ENCODE measurements at regions not wholly inside any gene's neighbourhood (a gene's known extent, or its start where the extent isn't known, plus 50 kb on each side); places are given as distances from the start of the nearest gene placed in this dataset.
"Not testable (repeated sequence)": the region's sequence is repeated elsewhere in the genome, so short reads cannot be mapped to it uniquely, and the experiment has no call there.

GRCh38 chr2:209253544-209253943 lies 170.3 kb upstream of the MAP2 start:
- Histone ChIP-seq H3K36me3 (ENCODE audit: low read depth) (no peaks in the 10 kb centered on the region), H3K4me1 (ENCODE audit: insufficient read depth, poor library complexity, severe bottlenecking) (no peaks in the 10 kb centered on the region)
- no peak for TF ChIP-seq CTCF (IDR thresholded peaks at IDR 0.05; ENCODE audit: poor library complexity, severe bottlenecking)

GRCh38 chr2:209259767-209260166 lies 164.1 kb upstream of the MAP2 start:
- H3K27me3 ChIP-seq (ENCODE audit: insufficient read depth, poor library complexity, severe bottlenecking): no peaks in the 10 kb centered on the region
- no peak for TF ChIP-seq CTCF (IDR thresholded peaks at IDR 0.05; ENCODE audit: poor library complexity, severe bottlenecking)
- no peaks in the 10 kb centered on the region for H3K36me3 ChIP-seq (ENCODE audit: low read depth)
- H3K9me3 ChIP-seq (ENCODE audit: severe bottlenecking): no peaks in the 10 kb centered on the region
- DNase-seq (ENCODE audit: low spot score) (no peak), ATAC-seq (ENCODE audit: low read depth) (peak; percentile 54; the same call in 2 of the 3 replicates)
- no peaks in the 10 kb centered on the region for H3K4me1 ChIP-seq (ENCODE audit: insufficient read depth, poor library complexity, severe bottlenecking)
- H3K27ac ChIP-seq (ENCODE audit: poor library complexity, severe bottlenecking): no peak overlapping the region
- no peak overlapping the region for H3K4me3 ChIP-seq (ENCODE audit: severe bottlenecking)

More at GRCh38 chr2:209253544-209253943, 170.3 kb upstream of the MAP2 start:
- H3K27me3 ChIP-seq (ENCODE audit: insufficient read depth, poor library complexity, severe bottlenecking): no peaks in the 10 kb centered on the region
- H3K4me3 ChIP-seq (ENCODE audit: severe bottlenecking): no peak overlapping the region
- no peak for ATAC-seq (ENCODE audit: low read depth)
- H3K9me3 ChIP-seq (ENCODE audit: severe bottlenecking): no peaks in the 10 kb centered on the region
- DNase-seq (ENCODE audit: low spot score): no peak
- H3K27ac ChIP-seq (ENCODE audit: poor library complexity, severe bottlenecking): no peak overlapping the region

- H3K4me3 ChIP-seq (ENCODE audit: severe bottlenecking): no peak overlapping the region
- no peaks in the 10 kb centered on the region for H3K27me3 ChIP-seq (ENCODE audit: insufficient read depth, poor library complexity, severe bottlenecking)
- ATAC-seq (ENCODE audit: low read depth) (no peak), DNase-seq (ENCODE audit: low spot score) (no peak)
- no peaks in the 10 kb centered on the region for H3K9me3 ChIP-seq (ENCODE audit: severe bottlenecking)
- no peak overlapping the region for H3K27ac ChIP-seq (ENCODE audit: poor library complexity, severe bottlenecking)
- H3K4me1 ChIP-seq (ENCODE audit: insufficient read depth, poor library complexity, severe bottlenecking): no peaks in the 10 kb centered on the region
- no peak for TF ChIP-seq CTCF (IDR thresholded peaks at IDR 0.05; ENCODE audit: poor library complexity, severe bottlenecking)
- no peaks in the 10 kb centered on the region for H3K36me3 ChIP-seq (ENCODE audit: low read depth)
Measured at GRCh38 chr2:209260281-209260680, 163.6 kb upstream of the MAP2 start.

- not testable (repeated sequence) for H3K27ac ChIP-seq (ENCODE audit: poor library complexity, severe bottlenecking); H3K27me3 ChIP-seq (ENCODE audit: insufficient read depth, poor library complexity, severe bottlenecking); H3K4me3 ChIP-seq (ENCODE audit: severe bottlenecking); ATAC-seq (ENCODE audit: low read depth); H3K36me3 ChIP-seq (ENCODE audit: low read depth); H3K4me1 ChIP-seq (ENCODE audit: insufficient read depth, poor library complexity, severe bottlenecking); DNase-seq (ENCODE audit: low spot score); H3K9me3 ChIP-seq (ENCODE audit: severe bottlenecking)
Measured at GRCh38 chr2:209261366-209262053, 162.3 kb upstream of the MAP2 start.

GRCh38 chr2:209269024-209269423 lies 154.8 kb upstream of the MAP2 start:
- TF ChIP-seq CTCF (IDR thresholded peaks at IDR 0.05; ENCODE audit: poor library complexity, severe bottlenecking): no peak
- Histone ChIP-seq H3K4me3 (ENCODE audit: severe bottlenecking) (no peak overlapping the region), H3K27me3 (ENCODE audit: insufficient read depth, poor library complexity, severe bottlenecking) (no peaks in the 10 kb centered on the region), H3K36me3 (ENCODE audit: low read depth) (no peaks in the 10 kb centered on the region), H3K9me3 (ENCODE audit: severe bottlenecking) (no peaks in the 10 kb centered on the region), H3K27ac (ENCODE audit: poor library complexity, severe bottlenecking) (no peak overlapping the region), H3K4me1 (ENCODE audit: insufficient read depth, poor library complexity, severe bottlenecking) (no peaks in the 10 kb centered on the region)
- no peak for DNase-seq (ENCODE audit: low spot score)
- ATAC-seq (ENCODE audit: low read depth): no peak

Measured in RWPE2 (cell line).